HCT116 (cell line): ENCODE measurements at regions not wholly inside any gene's neighbourhood (a gene's known extent, or its start where the extent isn't known, plus 50 kb on each side); places are given as distances from the start of the nearest gene placed in this dataset.

Experiments
- ATAC-seq: fragments of 200-7000 bp; cut with Tn5 transposase; 2 replicates; pipeline ENCODE4 v1.9.1; 2020; ENCODE audit warnings: mild to moderate bottlenecking, moderate library complexity
- BruUV-seq: library from RNA; stranded (reverse); fragments of 400-500 nt; replicated peaks from 2 replicates; lab custom pipeline; 2021; lab: Mats Ljungman, UMichigan
- CTCF ChIA-PET: fragments of 300-600 bp; sonication (Branson Sonifier 250); formaldehyde crosslinking; loops from one replicate; lab custom pipeline; 2021; ENCODE audit warnings: antibody characterized with exemption; lab: Charles Lee
- POLR2A ChIA-PET: fragments of 300-600, 350-600 bp; sonication (Branson Sonifier 250); formaldehyde crosslinking; loops from one replicate; lab custom pipeline; 2021; ENCODE audit warnings: antibody characterized with exemption; lab: Charles Lee
- RAD21 ChIA-PET, 2 experiments: fragments of 300-600 bp; sonication (Branson Sonifier 250); formaldehyde crosslinking; loops; one replicate each; lab custom pipeline; 2023; ENCODE audit warnings: low total read pairs in 2 of 2; ENCODE audit not compliant: uncharacterized antibody in 2 of 2, unreplicated experiment in 2 of 2, low non-redundant PET in 1 of 2; lab: Charles Lee
- DNase-seq: peaks from one replicate; pipeline ENCODE4 v3.0.0-alpha.2; 2010; ENCODE audit warnings: low read depth, low spot score
- H2AFZ ChIP-seq: fragments of 200-600 bp; shearing (Covaris generic), sonication (generic); 2 replicates; pipeline ENCODE4 v1.6.1; 2017; ENCODE audit warnings: low read depth, mixed run types, mixed read lengths, antibody characterized with exemption, low read length; ENCODE audit not compliant: poor library complexity, severe bottlenecking
- H3K27ac ChIP-seq: 2 replicates; pipeline ENCODE4 v1.5.1; 2012; ENCODE audit warnings: low read depth, low read length
- H3K27me3 ChIP-seq: fragments of 200-600 bp; sonication (generic); 2 replicates; pipeline ENCODE4 v1.6.1; 2016; ENCODE audit warnings: mixed run types, low read length, mixed read lengths; ENCODE audit not compliant: insufficient read depth
- H3K36me3 ChIP-seq, 2 experiments: fragments of 200-500 bp in 1 of 2; fragments of 200-600 bp in 1 of 2; sonication (Bioruptor generic) in 1 of 2; sonication (generic) in 1 of 2; 2 replicates each; pipeline versions ENCODE4 v1.5.1 to v1.6.1; 2014 to 2016; ENCODE audit warnings: low read length in 2 of 2, inconsistent platforms in 1 of 2, mixed read lengths in 1 of 2, mixed run types in 1 of 2; ENCODE audit not compliant: insufficient read depth in 2 of 2, control insufficient read depth in 1 of 2
- H3K4me1 ChIP-seq, 2 experiments: fragments of 200-600 bp in 1 of 2; sonication (generic) in 1 of 2; 2 replicates each; pipeline versions ENCODE4 v1.5.1 to v1.6.1; 2012 to 2017; ENCODE audit warnings: low read length in 2 of 2, inconsistent platforms in 1 of 2, mild to moderate bottlenecking in 1 of 2, mixed read lengths in 1 of 2, mixed run types in 1 of 2, moderate library complexity in 1 of 2; ENCODE audit not compliant: insufficient read depth in 2 of 2, control insufficient read depth in 1 of 2
- H3K4me2 ChIP-seq: fragments of 200-600 bp; sonication (generic); 2 replicates; pipeline ENCODE4 v1.6.1; 2017; ENCODE audit warnings: mixed run types, low read length, mixed read lengths
- H3K4me3 ChIP-seq, 2 experiments: fragments of 200-600 bp in 1 of 2; sonication (generic) in 1 of 2; replicated peaks in 1 of 2; 2 replicates each; pipeline ENCODE4 v1.5.1; 2011 to 2016; ENCODE audit warnings: low read length in 2 of 2, control low read depth in 1 of 2, low read depth in 1 of 2, mild to moderate bottlenecking in 1 of 2, mixed read lengths in 1 of 2, mixed run types in 1 of 2
- H3K79me2 ChIP-seq: fragments of 200-600 bp; sonication (generic); 2 replicates; pipeline ENCODE4 v1.6.1; 2017; ENCODE audit warnings: mild to moderate bottlenecking, mixed run types, low read length, moderate library complexity, mixed read lengths; ENCODE audit not compliant: insufficient read depth
- H3K9ac ChIP-seq: fragments of 200-600 bp; sonication (generic); 2 replicates; pipeline ENCODE4 v1.6.1; 2016; ENCODE audit warnings: low read length, mixed read lengths
- H3K9me2 ChIP-seq: fragments of 200-600 bp; sonication (generic), shearing (Covaris generic); 2 replicates; pipeline ENCODE4 v1.6.1; 2017; ENCODE audit warnings: mixed run types, mild to moderate bottlenecking, moderate library complexity; ENCODE audit not compliant: insufficient read depth
- H3K9me3 ChIP-seq, 2 experiments: fragments of 200-500 bp in 1 of 2; fragments of 200-600 bp in 1 of 2; sonication (Bioruptor generic) in 1 of 2; sonication (generic) in 1 of 2; 2 replicates each; pipeline ENCODE4 v1.6.1; 2014 to 2017; ENCODE audit warnings: low read length in 2 of 2, mixed read lengths in 2 of 2, inconsistent platforms in 1 of 2, low read depth in 1 of 2, mild to moderate bottlenecking in 1 of 2, mixed run types in 1 of 2, moderate library complexity in 1 of 2; ENCODE audit not compliant: control insufficient read depth in 1 of 2, insufficient read depth in 1 of 2
- H4K20me1 ChIP-seq: fragments of 200-600 bp; sonication (generic), shearing (Covaris generic); 2 replicates; pipeline ENCODE4 v1.6.1; 2017; ENCODE audit warnings: mixed run types, mild to moderate bottlenecking, moderate library complexity; ENCODE audit not compliant: insufficient read depth
- CBX3 ChIP-seq: IDR thresholded peaks from 2 replicates; pipeline ENCODE4 v1.6.1; 2012; ENCODE audit warnings: low read depth
- CEBPB ChIP-seq: IDR thresholded peaks from 2 replicates; pipeline ENCODE4 v1.6.1; 2012; ENCODE audit warnings: low read depth
- ELF1 ChIP-seq: IDR thresholded peaks from 2 replicates; pipeline ENCODE4 v1.6.1; 2012; ENCODE audit warnings: low read depth, borderline replicate concordance
- EZH2 ChIP-seq: fragments of 200-600 bp; sonication (generic); IDR thresholded peaks from 2 replicates; pipeline ENCODE4 v1.6.1; 2017; ENCODE audit warnings: antibody characterized with exemption, mixed run types
- JUND ChIP-seq: IDR thresholded peaks from 2 replicates; pipeline ENCODE4 v1.6.1; 2012
- POLR2AphosphoS5 ChIP-seq: IDR thresholded peaks from 2 replicates; pipeline ENCODE4 v1.6.1; 2011; ENCODE audit warnings: mild to moderate bottlenecking, low read depth, low read length, moderate library complexity
- SIN3A ChIP-seq: IDR thresholded peaks from 2 replicates; pipeline ENCODE4 v1.6.1; 2012; ENCODE audit warnings: low read depth
- SP1 ChIP-seq: IDR thresholded peaks from 2 replicates; pipeline ENCODE4 v1.6.1; 2012; ENCODE audit warnings: low read depth
- YY1 ChIP-seq: IDR thresholded peaks from 2 replicates; pipeline ENCODE4 v1.6.1; 2011; ENCODE audit warnings: low read length, low read depth, moderate library complexity, mild to moderate bottlenecking; ENCODE audit not compliant: insufficient replicate concordance; ENCODE audit errors: extremely low read depth
- intact Hi-C: fragments of 100-400 bp; cut with micrococcal nuclease; formaldehyde crosslinking; loops from 2 replicates; pipeline ENCODE4 v1.10.0; 2022
- TF ChIP-seq, protein P1 (sequence below): IDR thresholded peaks from 2 replicates; pipeline ENCODE4 v1.6.1; 2012; ENCODE audit warnings: low read depth
- TF ChIP-seq, protein P2 (sequence below): IDR thresholded peaks from 2 replicates; pipeline ENCODE4 v1.6.1; 2011; ENCODE audit warnings: mild to moderate bottlenecking, low read length, moderate library complexity; ENCODE audit not compliant: insufficient replicate concordance; ENCODE audit errors: extremely low read depth
- TF ChIP-seq, protein P3 (sequence below): IDR thresholded peaks from 2 replicates; pipeline ENCODE4 v1.6.1; 2012

DNA sequence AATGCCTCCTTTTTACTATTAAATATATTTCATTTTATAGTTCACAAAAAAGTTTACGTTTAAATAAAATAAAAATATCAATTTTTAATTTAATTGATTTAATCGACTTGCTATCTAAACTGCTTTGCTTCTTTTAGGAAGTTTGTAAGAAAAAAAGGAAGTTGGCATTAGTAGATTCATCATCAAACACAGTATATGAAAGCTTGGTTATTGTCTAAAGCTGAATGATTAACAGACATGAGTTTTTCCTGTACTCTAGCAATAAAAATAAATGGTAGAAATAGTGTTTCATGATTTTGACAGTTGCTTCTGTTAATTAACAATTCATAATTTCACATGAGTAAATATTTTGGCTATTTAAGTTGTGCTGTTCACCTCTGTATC lies 1285.5 kb upstream of the GJE1 start:
- Histone ChIP-seq H2AFZ (no peak overlapping the region), H4K20me1 (no peaks in the 10 kb centered on the region), H3K9ac (no peak overlapping the region), H3K9me2 (no peaks in the 10 kb centered on the region), H3K27me3 (no peaks in the 10 kb centered on the region), H3K36me3 (peaks cover 0 to 5% of the 10 kb centered on the region in 2 experiments; a peak in 1 of 4 replicates), H3K4me3 (no peak overlapping the region), H3K4me1 (peaks cover 14 to 29% of the 10 kb centered on the region in 2 experiments), H3K79me2 (peaks cover 20% of the 10 kb centered on the region), H3K4me2 (peak overlapping the region; percentile 22), H3K27ac (peak overlapping the region; percentile 24; the same call in 1 of the 2 replicates), H3K9me3 (no peaks in the 10 kb centered on the region)
- intact Hi-C loops: no loop called here
- ChIA-PET POLR2A (no interaction called here), CTCF (no interaction called here), RAD21 (no interaction called here)
- no TSS peak for BruUV-seq
- TF ChIP-seq, protein P1, sequence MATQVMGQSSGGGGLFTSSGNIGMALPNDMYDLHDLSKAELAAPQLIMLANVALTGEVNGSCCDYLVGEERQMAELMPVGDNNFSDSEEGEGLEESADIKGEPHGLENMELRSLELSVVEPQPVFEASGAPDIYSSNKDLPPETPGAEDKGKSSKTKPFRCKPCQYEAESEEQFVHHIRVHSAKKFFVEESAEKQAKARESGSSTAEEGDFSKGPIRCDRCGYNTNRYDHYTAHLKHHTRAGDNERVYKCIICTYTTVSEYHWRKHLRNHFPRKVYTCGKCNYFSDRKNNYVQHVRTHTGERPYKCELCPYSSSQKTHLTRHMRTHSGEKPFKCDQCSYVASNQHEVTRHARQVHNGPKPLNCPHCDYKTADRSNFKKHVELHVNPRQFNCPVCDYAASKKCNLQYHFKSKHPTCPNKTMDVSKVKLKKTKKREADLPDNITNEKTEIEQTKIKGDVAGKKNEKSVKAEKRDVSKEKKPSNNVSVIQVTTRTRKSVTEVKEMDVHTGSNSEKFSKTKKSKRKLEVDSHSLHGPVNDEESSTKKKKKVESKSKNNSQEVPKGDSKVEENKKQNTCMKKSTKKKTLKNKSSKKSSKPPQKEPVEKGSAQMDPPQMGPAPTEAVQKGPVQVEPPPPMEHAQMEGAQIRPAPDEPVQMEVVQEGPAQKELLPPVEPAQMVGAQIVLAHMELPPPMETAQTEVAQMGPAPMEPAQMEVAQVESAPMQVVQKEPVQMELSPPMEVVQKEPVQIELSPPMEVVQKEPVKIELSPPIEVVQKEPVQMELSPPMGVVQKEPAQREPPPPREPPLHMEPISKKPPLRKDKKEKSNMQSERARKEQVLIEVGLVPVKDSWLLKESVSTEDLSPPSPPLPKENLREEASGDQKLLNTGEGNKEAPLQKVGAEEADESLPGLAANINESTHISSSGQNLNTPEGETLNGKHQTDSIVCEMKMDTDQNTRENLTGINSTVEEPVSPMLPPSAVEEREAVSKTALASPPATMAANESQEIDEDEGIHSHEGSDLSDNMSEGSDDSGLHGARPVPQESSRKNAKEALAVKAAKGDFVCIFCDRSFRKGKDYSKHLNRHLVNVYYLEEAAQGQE: no peak
- no peak for TF ChIP-seq CEBPB
- TF ChIP-seq CBX3: no peak
- TF ChIP-seq, protein P2, sequence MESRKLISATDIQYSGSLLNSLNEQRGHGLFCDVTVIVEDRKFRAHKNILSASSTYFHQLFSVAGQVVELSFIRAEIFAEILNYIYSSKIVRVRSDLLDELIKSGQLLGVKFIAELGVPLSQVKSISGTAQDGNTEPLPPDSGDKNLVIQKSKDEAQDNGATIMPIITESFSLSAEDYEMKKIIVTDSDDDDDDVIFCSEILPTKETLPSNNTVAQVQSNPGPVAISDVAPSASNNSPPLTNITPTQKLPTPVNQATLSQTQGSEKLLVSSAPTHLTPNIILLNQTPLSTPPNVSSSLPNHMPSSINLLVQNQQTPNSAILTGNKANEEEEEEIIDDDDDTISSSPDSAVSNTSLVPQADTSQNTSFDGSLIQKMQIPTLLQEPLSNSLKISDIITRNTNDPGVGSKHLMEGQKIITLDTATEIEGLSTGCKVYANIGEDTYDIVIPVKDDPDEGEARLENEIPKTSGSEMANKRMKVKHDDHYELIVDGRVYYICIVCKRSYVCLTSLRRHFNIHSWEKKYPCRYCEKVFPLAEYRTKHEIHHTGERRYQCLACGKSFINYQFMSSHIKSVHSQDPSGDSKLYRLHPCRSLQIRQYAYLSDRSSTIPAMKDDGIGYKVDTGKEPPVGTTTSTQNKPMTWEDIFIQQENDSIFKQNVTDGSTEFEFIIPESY: no peak
- no peak; the same call in 1 of the 2 replicates for TF ChIP-seq JUND
- TF ChIP-seq SP1: no peak
- no peak for TF ChIP-seq YY1
- TF ChIP-seq POLR2AphosphoS5: no peak
- no peak for TF ChIP-seq ELF1
- TF ChIP-seq, protein P3, sequence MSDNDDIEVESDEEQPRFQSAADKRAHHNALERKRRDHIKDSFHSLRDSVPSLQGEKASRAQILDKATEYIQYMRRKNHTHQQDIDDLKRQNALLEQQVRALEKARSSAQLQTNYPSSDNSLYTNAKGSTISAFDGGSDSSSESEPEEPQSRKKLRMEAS: no peak
- no peak for TF ChIP-seq EZH2
- TF ChIP-seq SIN3A: no peak
- no peak for DNase-seq
- no peak for ATAC-seq
